Mammary epithelial cell (primary cell): ENCODE measurements at regions not wholly inside any gene's neighbourhood (a gene's known extent, or its start where the extent isn't known, plus 50 kb on each side); places are given as distances from the start of the nearest gene placed in this dataset.

Source experiments
- EZH2 ChIP-seq: IDR thresholded peaks from 2 replicates; pipeline ENCODE4 v1.6.1; 2012; ENCODE audit warnings: low read length, inconsistent platforms, borderline replicate concordance
- TF ChIP-seq, protein P1 (sequence below), 2 donors: IDR thresholded peaks in 1 of 2; conservative IDR thresholded peaks in 1 of 2; 2 replicates each; pipeline ENCODE4 v1.5.1; 2011 to 2012; ENCODE audit warnings: inconsistent platforms in 2 of 2, low read length in 2 of 2, mild to moderate bottlenecking in 2 of 2, control low read depth in 1 of 2, low read depth in 1 of 2; ENCODE audit not compliant: insufficient read depth in 1 of 2; ENCODE audit errors: extremely low read depth in 1 of 2

DNA sequence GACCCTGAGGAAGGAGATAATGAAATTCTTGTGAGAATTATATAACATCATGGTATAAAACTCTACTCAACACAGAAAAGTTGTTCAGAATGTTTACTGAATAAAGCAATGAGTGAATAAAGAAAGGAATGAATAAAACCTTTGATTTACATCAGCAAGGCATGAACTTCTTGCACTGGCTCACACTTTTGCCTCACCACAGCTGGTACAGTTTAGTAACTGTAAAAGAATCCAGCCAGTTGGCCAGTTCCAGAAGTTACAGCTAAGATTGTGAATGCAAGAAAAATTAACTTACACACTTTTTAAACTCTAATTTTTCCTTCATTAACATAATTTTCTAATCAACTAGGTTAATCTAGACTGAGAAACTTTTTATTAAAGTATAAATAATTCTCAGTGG, 490.9 kb downstream of the NFIB start:
- TF ChIP-seq EZH2: no peak
- TF ChIP-seq, protein P1, sequence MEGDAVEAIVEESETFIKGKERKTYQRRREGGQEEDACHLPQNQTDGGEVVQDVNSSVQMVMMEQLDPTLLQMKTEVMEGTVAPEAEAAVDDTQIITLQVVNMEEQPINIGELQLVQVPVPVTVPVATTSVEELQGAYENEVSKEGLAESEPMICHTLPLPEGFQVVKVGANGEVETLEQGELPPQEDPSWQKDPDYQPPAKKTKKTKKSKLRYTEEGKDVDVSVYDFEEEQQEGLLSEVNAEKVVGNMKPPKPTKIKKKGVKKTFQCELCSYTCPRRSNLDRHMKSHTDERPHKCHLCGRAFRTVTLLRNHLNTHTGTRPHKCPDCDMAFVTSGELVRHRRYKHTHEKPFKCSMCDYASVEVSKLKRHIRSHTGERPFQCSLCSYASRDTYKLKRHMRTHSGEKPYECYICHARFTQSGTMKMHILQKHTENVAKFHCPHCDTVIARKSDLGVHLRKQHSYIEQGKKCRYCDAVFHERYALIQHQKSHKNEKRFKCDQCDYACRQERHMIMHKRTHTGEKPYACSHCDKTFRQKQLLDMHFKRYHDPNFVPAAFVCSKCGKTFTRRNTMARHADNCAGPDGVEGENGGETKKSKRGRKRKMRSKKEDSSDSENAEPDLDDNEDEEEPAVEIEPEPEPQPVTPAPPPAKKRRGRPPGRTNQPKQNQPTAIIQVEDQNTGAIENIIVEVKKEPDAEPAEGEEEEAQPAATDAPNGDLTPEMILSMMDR (conservative IDR thresholded peaks at IDR 0.05 in 1 of 2, IDR thresholded peaks at IDR 0.05 in 1 of 2; ENCODE audit: extremely low read depth in 1 of 2, insufficient read depth in 1 of 2, low read depth in 1 of 2, low read length in 2 of 2): no peak
